Upper lobe of right lung (tissue), 1 donor: ENCODE measurements at regions not wholly inside any gene's neighbourhood (a gene's known extent, or its start where the extent isn't known, plus 50 kb on each side); places are given as distances from the start of the nearest gene placed in this dataset.

Source experiments
- ATAC-seq: fragments of 200-7000 bp; cut with Tn5 transposase; one replicate; pipeline ENCODE4 v1.9.1; 2020; ENCODE audit warnings: mild to moderate bottlenecking, moderate library complexity
- DNase-seq: peaks from one replicate; pipeline ENCODE4 v3.0.0-alpha.2; 2020
- H3K27ac ChIP-seq: fragments of 200-600 bp; one replicate; pipeline ENCODE4 v1.8.0; 2022
- H3K27me3 ChIP-seq: fragments of 200-600 bp; one replicate; pipeline ENCODE4 v1.8.0; 2022; ENCODE audit warnings: mild to moderate bottlenecking
- H3K36me3 ChIP-seq: fragments of 200-600 bp; one replicate; pipeline ENCODE4 v1.8.0; 2022
- H3K4me1 ChIP-seq: fragments of 200-600 bp; one replicate; pipeline ENCODE4 v1.8.0; 2022
- H3K4me3 ChIP-seq: fragments of 200-600 bp; one replicate; pipeline ENCODE4 v1.8.0; 2022; ENCODE audit warnings: mild to moderate bottlenecking
- H3K9me3 ChIP-seq: fragments of 200-600 bp; one replicate; pipeline ENCODE4 v1.8.0; 2022
- intact Hi-C: fragments of 100-400 bp; cut with DNase I; formaldehyde crosslinking; loops from one replicate; pipeline ENCODE4 v1.11.0; 2022
- TF ChIP-seq, protein P1 (sequence below): fragments of 200-600 bp; IDR thresholded peaks from one replicate; pipeline ENCODE4 v1.8.0; 2022; ENCODE audit warnings: antibody characterized with exemption
- donor health status: DM: no; HTN: yes; CAD: no; lungs with severe emphysema.

DNA sequence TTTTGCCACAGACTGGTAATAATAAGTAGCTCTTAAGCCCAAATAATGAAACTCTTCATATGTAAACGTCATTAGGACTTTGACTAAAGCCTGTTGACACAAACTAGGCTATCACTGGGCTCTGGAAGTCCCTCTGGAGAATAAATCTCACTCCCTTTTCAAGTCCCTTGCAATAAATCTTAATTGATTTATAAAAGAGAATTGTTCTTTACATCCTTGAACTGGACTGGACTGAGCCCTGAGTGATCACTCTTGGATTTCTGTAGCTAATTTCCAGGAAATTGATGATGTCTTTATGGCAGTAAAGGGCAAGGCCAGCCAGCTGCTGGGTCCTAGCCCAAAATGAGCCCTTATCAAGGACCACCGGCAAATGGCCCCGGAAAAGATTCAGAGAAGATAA, 1162.7 kb downstream of the BCL11B start:
- Histone ChIP-seq H3K4me1 (no peaks in the 10 kb centered on the region), H3K9me3 (no peaks in the 10 kb centered on the region), H3K4me3 (no peak overlapping the region), H3K36me3 (no peaks in the 10 kb centered on the region), H3K27me3 (no peaks in the 10 kb centered on the region), H3K27ac (no peak overlapping the region)
- intact Hi-C loops, result no loop called here
- TF ChIP-seq, protein P1, sequence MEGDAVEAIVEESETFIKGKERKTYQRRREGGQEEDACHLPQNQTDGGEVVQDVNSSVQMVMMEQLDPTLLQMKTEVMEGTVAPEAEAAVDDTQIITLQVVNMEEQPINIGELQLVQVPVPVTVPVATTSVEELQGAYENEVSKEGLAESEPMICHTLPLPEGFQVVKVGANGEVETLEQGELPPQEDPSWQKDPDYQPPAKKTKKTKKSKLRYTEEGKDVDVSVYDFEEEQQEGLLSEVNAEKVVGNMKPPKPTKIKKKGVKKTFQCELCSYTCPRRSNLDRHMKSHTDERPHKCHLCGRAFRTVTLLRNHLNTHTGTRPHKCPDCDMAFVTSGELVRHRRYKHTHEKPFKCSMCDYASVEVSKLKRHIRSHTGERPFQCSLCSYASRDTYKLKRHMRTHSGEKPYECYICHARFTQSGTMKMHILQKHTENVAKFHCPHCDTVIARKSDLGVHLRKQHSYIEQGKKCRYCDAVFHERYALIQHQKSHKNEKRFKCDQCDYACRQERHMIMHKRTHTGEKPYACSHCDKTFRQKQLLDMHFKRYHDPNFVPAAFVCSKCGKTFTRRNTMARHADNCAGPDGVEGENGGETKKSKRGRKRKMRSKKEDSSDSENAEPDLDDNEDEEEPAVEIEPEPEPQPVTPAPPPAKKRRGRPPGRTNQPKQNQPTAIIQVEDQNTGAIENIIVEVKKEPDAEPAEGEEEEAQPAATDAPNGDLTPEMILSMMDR, result no peak
- ATAC-seq, result no peak
- no peak for DNase-seq

DNA sequence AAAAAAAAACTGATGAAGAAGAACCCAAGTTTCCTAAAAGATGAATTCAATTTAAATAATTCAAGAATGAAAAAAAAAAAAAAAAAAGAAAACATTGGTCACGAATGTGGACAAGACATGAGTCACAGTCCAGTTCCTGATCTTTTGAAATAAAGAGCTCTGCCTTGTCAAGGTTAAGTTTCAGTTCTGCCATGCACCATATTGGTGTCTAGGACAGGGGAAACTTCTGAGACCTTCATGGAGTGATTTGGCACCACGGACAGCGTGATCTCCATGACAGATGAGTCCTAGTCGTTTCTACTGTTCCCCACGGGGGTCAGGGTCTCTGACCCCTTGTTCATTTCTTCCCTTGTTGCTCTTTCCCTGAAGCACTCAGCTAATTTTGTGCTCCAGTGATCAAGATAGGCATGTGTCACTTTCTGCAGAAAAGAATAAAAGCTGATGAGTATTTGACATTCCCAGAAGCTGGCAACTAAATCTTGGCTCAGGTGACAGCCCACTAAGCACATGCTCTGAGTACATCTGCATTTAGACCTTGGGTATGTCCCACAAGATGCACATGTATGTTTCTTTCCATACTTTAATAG, 1159.7 kb downstream of the BCL11B start:
- TF ChIP-seq, protein P1, result no peak
- no peaks in the 10 kb centered on the region for H3K4me1 ChIP-seq
- intact Hi-C loops, result no loop called here
- H3K4me3 ChIP-seq, result no peak overlapping the region
- no peak overlapping the region for H3K27ac ChIP-seq
- no peaks in the 10 kb centered on the region for H3K36me3 ChIP-seq
- DNase-seq (no peak), ATAC-seq (no peak)
- no peaks in the 10 kb centered on the region for H3K27me3 ChIP-seq
- no peaks in the 10 kb centered on the region for H3K9me3 ChIP-seq

DNA sequence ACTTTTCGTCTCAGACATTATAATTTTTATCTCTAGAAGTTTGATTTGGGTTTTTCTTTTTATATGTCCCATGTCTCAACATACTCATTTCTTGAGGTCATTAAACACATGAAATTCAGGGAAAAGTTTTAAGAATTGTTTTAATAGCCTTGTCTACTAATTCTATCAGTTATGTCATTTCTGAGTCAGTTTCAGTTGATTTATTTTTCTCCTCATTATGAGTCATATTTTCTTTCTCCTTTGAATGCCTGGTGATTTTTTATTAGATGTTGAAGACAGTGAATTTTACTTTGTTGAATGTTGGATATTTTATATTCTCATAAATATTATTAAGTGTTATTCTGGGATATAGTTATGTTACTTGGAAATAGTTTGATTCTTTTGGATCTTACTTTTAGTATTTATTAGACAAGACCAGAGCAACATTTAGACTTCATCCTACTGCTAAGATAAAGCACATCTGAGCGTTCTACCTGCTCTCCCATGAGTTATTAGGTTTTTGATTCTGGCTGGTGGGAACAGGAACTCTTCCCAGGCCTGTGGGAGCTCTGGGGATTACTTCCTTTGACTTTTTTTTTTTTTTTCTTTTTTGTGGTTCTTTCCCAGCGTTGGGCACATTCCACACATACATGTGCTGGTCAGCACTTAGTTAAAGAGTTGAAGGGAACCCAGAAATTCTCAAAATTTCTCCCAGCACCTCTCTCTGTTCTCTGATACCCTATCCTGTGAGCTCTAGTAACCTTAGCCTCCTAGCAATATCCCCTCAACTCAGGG, 1157.7 kb downstream of the BCL11B start:
- no peak overlapping the region for H3K27ac ChIP-seq
- no peaks in the 10 kb centered on the region for H3K9me3 ChIP-seq
- TF ChIP-seq, protein P1, result no peak
- intact Hi-C loops, result no loop called here
- DNase-seq (no peak), ATAC-seq (no peak)
- H3K36me3 ChIP-seq, result no peaks in the 10 kb centered on the region
- no peaks in the 10 kb centered on the region for H3K27me3 ChIP-seq
- no peak overlapping the region for H3K4me3 ChIP-seq
- no peaks in the 10 kb centered on the region for H3K4me1 ChIP-seq

DNA sequence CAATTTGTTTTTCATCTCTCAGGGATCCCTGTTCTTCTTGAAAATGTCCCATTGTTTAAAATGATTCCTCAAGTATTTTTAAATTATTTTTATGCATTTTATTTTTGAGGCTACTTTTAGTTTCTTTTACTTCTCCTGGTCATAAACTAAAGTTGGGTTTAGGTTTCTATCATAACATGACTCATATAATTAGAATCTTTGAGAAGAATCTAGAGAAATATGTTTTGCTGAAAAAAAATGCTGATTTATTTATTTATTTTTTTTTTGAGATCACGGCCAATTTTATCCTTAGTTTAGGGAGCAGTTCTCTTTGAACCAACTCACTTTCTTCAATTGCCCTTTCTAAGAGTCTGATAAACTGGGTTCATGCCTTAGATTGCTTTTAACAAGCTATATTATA, 1157.1 kb downstream of the BCL11B start:
- no peaks in the 10 kb centered on the region for H3K27me3 ChIP-seq
- H3K4me3 ChIP-seq, result no peak overlapping the region
- ATAC-seq (no peak), DNase-seq (no peak)
- H3K27ac ChIP-seq, result no peak overlapping the region
- intact Hi-C loops, result no loop called here
- no peaks in the 10 kb centered on the region for H3K4me1 ChIP-seq
- TF ChIP-seq, protein P1, result no peak
- H3K36me3 ChIP-seq, result no peaks in the 10 kb centered on the region
- no peaks in the 10 kb centered on the region for H3K9me3 ChIP-seq

DNA sequence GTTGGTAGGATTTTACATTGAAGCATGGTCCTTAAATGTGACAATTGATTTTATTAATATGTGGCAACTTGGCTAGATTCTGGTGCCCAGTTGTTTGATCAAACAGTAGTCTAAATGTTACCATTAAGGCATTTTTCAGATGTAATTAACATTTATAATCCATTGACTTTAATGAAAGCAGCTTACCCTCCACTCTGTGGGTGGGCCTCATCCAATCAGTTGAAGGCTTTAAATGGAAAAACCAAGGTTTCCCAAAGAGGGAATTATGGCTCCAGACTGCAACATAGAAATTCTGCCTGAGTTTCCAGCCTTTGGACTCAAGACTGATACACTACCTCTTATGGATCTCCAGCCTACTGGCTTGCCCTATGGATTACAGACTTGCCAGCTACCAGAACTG, 1153.2 kb downstream of the BCL11B start:
- no peak overlapping the region for H3K27ac ChIP-seq
- H3K36me3 ChIP-seq, result no peaks in the 10 kb centered on the region
- intact Hi-C loops, result no loop called here
- no peaks in the 10 kb centered on the region for H3K4me1 ChIP-seq
- no peaks in the 10 kb centered on the region for H3K27me3 ChIP-seq
- ATAC-seq (no peak), DNase-seq (no peak)
- TF ChIP-seq, protein P1, result no peak
- H3K4me3 ChIP-seq, result no peak overlapping the region
- no peaks in the 10 kb centered on the region for H3K9me3 ChIP-seq
